HG03575 (cell line): ENCODE measurements at regions not wholly inside any gene's neighbourhood (a gene's known extent, or its start where the extent isn't known, plus 50 kb on each side); places are given as distances from the start of the nearest gene placed in this dataset.

Experiments used
- ATAC-seq: cut with Tn5 transposase; IDR thresholded peaks from one replicate; pipeline ENCODE4 v1.9.1; 2021; ENCODE audit not compliant: unreplicated experiment, insufficient number of reproducible peaks, low FRiP score; ENCODE audit errors: extremely low read depth

GRCh38 chr20:39161900-39162299 is 199.8 kb downstream of the DHX35 start:
- ATAC-seq: no peak

DNA sequence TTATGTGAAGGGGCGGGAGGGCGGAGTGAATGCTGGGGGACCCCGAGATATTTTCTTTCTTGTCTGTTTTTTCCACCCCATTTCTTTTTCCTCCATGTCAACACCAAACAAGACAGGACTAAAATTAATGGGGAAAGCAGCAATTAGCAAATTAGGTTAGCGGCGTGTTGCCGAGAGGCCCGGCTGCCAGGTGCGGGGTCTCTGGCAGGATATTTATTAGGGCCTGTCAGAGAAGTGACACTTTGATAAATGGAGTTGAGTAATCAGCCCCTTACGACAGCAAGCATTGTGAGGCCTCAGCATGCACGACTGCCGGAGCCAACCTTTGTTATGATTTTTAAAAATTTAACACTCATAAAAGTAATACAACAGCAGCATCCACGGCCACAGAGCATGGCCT is 193.8 kb downstream of the DHX35 start:
- ATAC-seq: no peak

- ATAC-seq: no peak
Measured at GRCh38 chr20:39152742-39153141, 190.6 kb downstream of the DHX35 start.

DNA sequence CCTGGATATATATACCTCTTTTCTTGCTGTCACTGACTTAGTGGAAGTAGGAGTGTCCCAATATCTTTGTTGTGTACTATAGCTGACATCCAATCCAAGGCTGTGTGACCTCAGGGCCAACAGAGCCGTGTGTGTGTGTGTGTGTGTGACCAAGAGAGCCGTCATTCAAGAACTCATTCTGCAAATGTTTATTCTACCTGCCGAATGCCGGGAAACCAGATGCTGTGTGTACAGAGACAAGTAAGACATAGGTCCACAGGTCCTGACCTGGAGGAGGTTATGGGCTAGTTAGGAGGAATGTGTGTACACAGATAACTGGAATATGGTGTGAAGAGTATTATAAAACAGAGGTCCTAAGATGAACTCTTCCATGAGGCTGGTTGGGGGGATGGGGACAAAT is 190.0 kb downstream of the DHX35 start:
- ATAC-seq: no peak

- no peak for ATAC-seq
Measured at GRCh38 chr20:39150501-39150900, 188.4 kb downstream of the DHX35 start.

GRCh38 chr20:39146394-39146793 is 184.2 kb downstream of the DHX35 start:
- ATAC-seq: no peak

DNA sequence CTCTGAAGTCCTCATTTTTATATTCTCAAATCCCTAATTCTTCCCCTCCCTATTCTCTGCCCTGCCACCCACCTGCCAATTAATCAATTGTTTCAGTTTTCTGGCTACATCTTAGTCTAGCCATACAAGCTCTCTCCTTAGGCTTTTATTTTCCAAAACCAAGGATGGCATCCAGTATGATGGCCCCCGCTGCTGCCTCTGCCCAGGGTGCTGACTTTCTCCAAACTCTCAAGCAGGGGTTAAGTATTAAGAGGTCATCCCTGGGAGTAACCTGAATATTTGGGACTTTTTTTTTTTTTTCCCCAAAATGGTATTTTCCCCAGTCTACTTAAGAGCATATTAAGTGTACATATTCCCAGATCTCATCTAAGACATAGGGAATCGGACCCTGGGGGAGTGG is 183.8 kb downstream of the DHX35 start:
- no peak for ATAC-seq

DNA sequence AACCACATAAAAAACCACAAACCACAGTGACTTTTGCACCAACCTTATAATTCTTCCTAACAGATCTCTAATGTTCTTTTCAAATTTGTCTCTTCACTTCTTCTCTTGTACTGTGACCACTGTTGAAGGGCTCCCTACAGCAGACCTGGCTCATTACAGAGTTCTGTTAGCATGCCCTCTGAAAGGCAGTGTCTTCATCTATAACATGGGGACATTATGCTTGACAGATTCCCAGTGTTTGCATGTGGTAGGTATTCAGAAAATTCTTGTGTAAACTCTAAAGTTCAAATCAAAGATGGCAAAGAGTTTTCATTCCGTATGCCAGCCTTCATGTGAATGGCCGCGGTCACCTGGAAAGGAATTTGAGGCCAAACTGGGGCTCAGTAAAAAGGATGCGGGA is 182.6 kb downstream of the DHX35 start:
- ATAC-seq: no peak

DNA sequence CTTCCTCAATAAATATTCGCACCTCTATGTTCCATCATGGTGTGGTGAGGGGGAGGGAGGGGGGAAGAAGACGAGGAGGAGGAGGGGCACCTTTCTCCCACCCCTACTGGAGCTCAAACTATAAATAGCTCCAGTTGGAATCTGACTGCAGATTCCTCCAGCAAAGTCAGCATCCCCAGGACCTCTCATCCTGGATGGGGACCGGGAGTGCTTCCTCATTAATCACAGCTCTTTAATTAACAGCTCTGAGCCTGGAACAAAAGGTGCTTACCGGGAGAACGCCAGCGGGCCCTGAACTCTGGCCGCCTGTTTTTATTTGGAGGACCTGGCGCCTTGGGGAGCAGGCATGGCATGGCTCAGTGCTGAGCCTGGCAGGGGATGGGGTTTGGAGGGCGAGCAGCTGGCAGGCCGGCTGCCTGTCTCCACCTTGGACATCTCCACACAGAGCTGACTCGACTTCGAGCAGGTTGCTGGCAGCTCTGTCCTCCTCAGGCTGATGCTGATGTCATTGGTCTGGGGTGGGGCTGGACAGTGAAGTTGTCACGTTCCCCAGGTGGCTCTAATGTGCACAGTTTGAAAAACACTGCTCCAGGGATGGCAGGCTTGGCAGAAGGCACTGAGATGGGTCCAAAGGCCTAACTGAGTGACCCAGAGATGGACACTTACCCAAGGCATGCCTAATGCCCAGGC is 180.4 kb downstream of the DHX35 start:
- no peak for ATAC-seq

GRCh38 chr20:39137299-39137698 is 175.2 kb downstream of the DHX35 start:
- no peak for ATAC-seq

DNA sequence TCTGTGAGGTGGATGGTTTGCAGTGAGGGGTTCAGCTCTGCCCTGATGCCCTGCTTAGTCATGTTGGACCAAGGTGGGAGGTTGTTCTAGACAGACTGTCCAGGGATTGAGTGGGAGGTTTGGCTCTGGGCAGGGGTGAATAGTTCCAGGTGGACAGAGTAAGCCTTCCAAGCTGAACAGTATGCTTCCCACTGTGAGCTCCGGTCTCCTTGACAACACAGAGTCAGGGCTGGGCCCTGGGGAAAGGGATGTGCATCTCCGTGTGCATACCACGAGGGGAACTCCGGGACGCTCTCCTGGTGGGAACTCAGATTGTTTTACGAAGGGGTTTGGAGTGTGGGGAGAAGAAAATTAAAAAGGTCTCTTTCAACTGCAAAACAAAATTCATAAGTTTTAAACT is 174.7 kb downstream of the DHX35 start:
- no peak for ATAC-seq

GRCh38 chr20:39135885-39136544 is 173.9 kb downstream of the DHX35 start:
- no peak for ATAC-seq

GRCh38 chr20:39133201-39133600 is 171.1 kb downstream of the DHX35 start:
- no peak for ATAC-seq

GRCh38 chr20:39132511-39132910 is 170.4 kb downstream of the DHX35 start:
- ATAC-seq: no peak

- ATAC-seq: no peak
Measured at GRCh38 chr20:39132093-39132492, 169.9 kb downstream of the DHX35 start.

- no peak for ATAC-seq
Measured at GRCh38 chr20:39130627-39131026, 168.5 kb downstream of the DHX35 start.

DNA sequence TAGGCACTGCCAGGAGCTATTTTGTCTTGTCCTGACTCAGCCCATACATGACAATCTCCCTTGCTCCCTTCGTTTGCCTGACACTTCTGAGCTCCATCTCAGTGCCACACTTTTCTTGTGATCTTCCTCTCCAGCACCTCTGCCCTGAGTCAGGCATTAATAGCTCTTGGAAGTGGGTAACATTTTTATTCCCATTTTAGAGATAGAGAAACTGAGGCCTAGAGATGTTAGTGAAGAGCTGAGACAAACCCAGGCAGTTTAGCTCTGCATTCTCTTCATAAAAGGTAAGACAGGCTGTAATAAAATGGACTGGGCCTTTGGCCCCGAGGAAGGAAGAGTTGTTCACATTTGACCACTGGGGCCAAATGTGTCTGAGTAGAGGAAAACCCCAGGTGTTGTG is 167.4 kb downstream of the DHX35 start:
- ATAC-seq: no peak

DNA sequence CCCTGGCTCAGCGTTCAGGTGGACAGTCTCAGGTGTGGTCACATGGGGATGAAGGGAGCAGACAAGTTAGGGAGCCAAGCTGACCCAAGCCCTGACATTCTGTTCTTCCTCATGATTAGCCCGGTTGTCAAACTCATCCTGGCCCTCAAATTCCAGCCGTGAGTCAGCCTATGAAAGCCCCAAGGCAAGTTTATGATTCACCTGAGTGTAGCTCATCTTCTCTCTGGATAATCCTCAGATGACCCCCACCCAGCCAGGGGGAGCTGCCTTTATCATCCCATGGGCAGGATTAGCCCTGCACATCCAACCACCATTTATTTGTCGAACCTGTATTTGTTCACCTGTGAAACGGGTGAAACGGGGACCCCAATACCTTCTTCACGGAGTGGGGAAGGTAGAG is 161.9 kb downstream of the DHX35 start:
- no peak for ATAC-seq

- no peak for ATAC-seq
Measured at GRCh38 chr20:39123185-39123557, 161.0 kb downstream of the DHX35 start.

- no peak for ATAC-seq
Measured at GRCh38 chr20:39117491-39117890, 155.3 kb downstream of the DHX35 start.

GRCh38 chr20:39116020-39116419 is 153.9 kb downstream of the DHX35 start:
- ATAC-seq: no peak
